Eye (tissue), 1 donor: ENCODE measurements at regions not wholly inside any gene's neighbourhood (a gene's known extent, or its start where the extent isn't known, plus 50 kb on each side); places are given as distances from the start of the nearest gene placed in this dataset.
"Not testable (repeated sequence)": the region's sequence is repeated elsewhere in the genome, so short reads cannot be mapped to it uniquely, and the experiment has no call there.

Experiments used
- DNase-seq: peaks from one replicate; pipeline ENCODE4 v3.0.0-alpha.2; 2015

DNA sequence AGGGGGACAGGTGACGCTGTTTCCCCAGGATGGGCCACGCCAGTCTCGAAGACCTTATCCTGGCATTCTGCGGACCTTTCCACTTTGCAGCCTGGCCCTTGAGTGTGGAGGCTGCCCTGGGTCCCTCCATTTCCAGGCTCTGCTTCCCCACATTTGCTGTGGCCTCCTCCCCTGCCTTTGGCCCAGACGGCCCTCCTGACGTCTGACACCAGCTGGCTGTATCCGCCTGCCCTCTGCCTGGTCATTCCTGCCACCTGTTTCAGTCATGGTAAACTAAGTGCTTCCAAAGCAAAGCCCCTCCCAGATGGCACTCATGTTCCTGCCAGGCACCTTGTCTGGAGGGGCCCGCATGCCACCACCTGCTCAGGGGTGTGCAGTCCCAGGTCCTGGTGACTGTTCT, 95.1 kb downstream of the ASB1 start:
- DNase-seq = no peak

DNA sequence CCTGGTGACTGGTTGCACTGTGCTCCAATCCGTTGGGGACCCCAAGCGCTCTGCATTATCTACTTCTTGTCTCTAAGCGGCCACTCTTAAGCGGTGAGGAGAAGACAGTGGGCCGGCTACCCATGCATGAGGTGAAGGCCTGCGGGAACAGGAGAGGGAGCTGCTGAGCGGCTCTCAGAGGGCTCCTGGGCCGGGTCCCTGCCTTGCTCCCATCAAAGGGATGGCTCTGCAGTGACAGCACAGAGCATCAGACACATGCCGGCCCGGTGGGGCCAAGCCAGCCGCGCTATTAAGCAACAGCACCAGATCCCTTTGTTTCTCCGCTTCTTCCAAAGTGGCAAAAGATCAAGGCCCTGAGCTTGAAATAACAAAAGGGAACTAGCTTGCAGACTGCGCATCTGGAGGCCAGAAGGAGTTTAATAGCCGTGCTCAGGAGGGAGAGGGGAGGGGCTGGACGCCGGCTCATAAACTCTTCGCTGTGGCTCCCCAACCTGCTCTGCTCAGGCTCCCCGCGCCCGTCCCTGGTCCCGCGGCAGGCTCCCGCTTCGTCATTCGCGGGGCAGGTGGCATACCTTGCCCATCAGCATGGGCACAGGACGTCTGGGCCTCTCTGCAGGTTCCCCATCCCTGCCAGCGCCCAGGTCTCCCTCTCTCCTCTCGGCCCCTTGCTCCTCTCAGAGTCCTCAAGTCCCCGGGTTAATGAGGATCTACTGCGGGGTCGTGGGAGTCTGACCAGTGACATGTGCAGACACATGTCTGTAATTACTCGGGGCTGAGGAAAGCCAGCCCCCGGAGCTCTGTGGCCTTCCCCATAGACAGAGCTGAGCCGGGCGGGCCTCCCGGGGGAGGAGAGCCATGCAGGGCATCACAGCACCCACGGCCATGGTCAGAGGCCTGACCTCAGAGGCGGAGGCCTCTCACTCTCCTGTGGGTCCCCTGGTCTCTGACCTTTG, 96.7 kb downstream of the ASB1 start:
- peak; percentile 88 for DNase-seq

DNA sequence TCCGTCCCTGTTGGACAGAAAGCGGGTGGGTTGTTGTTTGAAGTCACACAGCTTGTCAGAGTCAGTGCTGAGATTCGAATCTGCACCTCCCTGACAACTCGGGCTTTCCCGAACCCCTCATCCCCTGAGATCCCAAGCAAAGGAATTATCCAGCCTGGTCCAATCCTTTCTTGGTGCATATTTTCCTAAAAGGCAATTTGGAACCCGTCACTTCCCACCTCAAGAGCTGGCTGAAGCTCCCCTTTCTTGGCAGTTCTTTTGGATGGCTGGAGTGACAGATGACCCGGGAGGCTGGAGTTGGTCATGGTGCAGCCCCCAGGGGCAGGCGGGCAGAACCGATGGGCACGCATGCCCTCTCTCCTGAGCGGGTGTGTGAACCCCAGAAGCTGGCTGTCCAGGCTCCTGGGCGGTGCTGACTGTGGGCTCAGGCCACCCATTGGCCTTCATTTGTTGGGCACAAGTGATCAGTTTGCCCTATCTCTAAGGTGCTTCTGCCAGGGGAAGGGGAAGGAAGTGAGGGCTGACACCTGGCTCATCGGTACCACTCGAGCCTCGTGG, 97.8 kb downstream of the ASB1 start:
- DNase-seq = no peak

DNA sequence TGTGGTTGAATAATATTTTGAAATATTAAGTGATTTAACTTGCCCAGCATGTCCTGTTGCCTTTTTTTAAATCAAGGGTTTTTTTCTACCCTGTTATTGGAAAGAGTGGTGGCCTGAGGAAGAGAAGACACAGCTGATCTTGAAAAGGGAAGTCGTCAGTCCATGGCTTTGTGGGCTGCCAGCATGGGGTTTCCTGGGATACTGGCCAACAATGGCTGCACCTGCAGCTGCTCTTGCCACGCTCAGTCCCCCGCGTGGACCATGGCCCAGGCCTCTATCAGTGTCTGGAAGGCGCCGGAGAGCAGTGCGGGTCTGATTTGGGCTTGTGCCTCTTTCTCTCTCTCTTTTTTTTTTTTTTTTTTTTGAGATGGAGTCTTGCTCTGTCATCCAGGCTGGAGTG, 99.3 kb downstream of the ASB1 start:
- no peak for DNase-seq

DNA sequence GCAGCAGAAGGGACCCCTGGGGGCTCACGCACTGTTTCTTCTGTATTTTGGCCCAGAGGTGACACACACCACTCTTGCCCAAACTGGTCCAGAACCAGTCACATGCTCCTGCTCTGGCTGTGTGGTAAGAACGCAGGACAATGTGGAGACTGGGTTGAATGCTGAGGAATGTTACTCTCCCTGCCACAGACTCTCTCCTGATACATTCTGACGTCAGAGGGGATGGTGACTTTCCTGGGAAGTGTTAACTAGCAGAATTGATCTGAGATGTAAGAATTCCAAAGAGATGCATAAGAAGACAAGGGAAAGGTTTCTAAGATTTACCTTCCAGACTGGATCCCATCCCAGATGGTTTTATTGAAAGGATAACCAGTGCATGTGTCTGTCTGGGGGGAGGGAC, 100.8 kb downstream of the ASB1 start:
- DNase-seq = no peak

DNA sequence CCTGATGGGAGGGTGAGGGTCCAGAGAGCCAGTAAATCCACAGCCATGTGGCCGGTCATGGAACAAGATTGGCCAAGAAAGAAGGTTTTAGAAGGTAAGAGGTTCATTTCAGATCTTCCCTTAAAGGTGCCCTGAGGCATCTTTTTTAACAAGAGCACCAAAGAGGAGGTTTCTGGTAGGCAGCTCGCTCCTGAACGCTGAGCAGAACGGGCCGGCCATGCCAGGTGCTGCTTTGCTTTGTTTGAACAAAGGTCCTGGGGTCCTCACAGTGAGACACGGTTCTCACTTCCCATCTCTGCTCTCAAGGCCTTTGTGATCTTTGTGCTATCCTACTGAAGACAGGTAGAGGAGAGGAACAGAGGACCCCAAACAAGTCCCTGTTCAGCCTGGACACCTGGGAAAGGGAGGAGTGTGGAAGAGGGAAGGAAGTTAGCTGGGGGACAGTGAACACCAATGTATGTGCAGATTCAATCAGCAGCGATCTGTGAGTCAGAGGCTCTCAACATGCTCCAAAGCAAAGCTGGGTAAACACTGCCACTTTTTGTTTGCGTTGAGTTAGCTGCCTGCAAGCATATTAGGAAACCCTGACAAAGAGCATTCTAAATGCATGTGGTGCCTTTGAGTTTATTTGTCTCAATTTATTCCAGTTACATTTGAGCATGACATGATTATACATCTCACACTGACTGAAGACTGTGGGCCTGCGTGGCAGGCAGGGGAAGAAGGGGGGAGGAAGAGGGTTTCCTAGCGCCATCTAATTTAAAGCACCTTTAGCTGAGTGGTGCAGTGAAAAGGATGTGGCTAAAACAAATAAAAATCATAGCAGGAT, 102.4 kb downstream of the ASB1 start:
- DNase-seq = no peak

DNA sequence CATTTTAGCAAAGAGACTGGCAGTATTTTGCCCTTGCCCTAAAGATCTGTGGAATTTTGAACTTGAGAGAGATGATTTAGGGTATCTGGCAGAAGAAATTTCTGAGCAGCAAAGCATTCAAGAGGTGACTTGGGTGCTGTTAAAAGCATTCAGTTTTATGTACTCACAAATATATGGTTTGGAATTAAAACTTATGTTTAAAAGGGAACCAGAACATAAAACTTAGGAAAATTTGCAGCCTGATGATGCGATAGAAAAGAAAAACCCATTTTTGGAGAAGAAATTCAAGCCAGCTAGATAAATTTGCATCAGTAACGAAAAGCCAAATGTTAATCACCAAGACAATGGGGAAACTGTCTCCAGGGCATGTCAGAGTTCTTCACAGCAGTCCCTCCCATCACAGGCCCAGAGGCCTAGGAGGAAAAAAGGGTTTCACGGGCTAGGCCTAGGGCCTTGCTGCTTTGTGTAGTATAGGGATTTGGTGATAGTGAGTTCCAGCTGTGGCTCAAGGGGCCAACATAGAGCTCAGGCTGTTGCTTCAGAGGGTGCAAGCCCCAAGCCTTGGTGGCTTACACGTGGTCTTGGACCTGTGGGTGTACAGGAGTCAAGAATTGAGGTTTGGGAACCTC, 104.4 kb downstream of the ASB1 start:
- not testable (repeated sequence) for DNase-seq

DNA sequence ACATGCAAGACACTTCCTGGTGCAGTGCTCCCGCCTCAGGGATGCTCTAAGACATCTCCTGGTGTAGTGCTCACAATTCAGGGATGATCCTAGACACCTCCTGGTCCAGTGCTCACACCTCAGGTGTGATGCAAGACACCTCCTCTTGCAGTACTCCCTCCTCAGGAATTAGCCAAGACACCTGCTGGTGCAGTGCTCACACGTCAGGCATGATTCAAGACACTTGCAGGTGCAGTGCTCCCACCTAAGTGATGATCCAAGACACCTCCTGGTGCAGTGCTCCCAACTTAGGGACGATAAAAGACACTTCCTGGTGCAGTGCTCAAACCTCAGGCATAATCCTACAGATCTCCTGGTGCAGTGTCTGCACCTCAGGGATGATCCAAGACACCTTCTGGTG, 117.0 kb downstream of the ASB1 start:
- not testable (repeated sequence) for DNase-seq

DNA sequence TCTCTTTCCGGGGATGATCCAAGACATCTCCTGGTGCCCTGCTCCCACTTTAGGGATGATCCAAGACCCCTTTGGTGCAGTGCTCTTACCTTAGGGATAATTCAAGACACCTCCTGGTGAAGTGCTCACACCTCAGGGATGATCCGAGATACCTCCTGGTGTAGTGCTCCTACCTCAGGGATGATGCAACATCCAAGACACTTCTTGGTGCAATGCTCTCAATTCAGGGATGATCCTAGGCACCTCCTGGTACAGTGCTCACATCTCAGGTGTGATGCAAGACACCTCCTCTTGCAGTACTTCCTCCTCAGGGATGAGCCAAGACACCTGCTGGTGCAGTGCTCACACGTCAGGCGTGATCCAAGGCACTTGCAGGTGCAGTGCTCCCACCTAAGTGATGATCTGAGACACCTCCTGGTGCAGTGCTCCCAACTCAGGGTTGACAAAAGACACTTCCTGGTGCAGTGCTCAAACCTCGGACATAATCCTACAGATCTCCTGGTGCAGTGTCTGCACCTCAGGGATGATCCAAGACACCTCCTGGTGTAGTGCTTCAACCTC, 122.3 kb downstream of the ASB1 start:
- no peak for DNase-seq

DNA sequence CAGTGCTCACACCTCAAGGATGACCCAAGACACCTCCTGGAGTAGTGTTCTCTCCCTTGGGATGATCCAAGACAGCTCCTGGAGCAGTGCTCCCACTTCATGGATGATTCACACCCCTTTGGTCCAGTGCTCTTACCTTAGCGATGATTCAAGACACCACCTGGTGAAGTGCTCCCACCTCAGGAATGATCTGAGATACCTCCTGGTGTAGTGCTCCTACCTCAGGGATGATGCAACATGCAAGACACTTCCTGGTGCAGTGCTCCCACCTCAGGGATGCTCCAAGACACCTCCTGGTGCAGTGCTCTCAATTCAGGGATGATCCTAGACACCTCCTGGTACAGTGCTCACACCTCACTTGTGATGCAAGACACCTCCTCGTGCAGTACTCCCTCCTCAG, 123.1 kb downstream of the ASB1 start:
- no peak for DNase-seq

DNA sequence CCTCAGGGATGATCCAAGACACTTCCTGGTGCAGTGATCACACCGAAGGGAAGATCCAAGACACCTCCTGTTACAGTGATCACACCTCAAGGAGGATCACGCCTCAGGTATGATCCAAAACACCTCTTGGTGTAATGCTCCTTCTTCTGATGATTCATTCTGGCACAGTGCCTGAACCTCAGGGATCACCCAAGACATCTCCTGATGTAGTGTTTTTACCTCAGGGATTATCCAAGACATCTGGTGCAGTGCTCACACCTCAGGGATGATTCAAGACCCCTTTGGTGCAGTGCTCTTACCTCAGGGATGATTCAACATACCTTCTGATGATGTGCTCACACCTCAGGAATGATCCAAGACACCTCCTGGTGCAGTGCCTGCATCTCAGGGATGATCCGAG, 124.4 kb downstream of the ASB1 start:
- no peak for DNase-seq

DNA sequence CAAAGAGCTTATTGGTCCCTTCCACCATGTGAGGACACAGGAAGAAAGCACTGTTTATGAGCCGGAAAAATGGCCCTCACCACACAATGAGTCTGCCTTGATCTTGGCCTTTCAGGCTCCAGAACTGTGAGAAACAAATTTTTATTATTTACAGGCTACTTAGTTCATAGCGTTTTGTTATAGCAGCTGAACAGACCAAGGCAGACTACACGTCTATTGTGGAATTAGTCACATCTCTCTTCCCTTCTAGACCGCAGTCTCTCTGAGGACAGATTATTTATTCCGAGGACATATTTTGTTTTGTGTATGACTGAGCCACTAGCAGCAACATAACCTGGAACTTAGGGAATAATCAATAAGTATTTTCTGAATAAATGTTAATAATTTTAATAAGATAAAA, 125.5 kb downstream of the ASB1 start:
- DNase-seq = no peak

DNA sequence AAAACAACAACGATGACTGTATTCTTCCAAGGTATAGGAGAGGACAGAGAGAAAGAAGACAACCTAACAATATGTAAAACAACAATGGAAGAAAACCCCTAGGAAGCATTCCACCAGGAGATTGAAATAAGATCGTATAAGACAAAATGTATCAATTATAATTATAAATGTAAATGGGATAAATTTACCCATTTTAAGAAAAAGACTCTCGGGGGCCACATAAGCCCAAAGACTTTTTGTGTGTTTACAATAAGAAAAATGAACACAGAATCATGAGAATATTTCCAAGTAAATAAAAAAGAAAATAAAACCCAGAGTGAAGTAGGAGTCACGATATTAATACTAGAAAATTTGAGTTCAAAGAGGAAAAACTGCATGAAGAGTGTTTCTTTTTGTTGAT, 126.4 kb downstream of the ASB1 start:
- DNase-seq = no peak

DNA sequence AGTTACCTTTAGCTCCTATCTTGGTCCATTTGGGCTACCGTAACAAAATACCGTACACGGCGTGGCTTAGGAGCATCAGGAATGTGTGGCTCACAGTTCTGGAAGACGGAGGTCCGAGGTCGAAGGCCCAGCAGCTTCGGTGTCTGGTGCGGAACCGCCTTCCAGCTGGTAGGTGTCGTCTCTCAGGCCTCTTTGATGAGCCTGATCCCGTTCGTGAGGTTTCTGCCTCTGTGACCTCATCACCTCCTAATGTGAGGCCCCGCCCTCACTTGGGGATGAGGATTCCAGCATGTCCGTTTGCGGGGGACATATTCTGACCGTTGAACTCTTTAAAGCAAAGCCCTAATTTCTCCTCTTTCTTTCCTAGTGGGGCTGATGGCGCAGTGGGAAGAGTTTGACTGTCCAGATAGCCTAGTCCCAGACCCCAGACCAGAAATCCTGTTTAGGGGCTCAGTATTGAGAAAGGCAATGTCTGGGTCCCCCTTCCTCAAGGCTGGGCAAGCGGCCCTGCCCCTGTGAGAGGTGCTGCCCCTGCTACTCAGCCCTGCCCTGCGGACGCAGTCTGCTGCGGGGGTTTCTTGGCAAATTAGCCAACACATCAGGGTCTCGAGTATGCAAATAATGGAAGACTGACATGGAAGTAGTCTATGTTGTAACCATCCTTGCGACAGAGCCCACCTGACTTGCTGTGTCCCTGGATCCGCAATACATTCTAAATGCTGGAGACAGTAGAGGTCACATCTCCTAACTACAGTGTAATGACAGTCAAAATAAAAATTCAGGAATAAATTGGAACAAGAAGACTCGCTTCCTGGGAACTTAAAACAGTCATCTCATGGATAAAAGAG, 128.0 kb downstream of the ASB1 start:
- DNase-seq = no peak

DNA sequence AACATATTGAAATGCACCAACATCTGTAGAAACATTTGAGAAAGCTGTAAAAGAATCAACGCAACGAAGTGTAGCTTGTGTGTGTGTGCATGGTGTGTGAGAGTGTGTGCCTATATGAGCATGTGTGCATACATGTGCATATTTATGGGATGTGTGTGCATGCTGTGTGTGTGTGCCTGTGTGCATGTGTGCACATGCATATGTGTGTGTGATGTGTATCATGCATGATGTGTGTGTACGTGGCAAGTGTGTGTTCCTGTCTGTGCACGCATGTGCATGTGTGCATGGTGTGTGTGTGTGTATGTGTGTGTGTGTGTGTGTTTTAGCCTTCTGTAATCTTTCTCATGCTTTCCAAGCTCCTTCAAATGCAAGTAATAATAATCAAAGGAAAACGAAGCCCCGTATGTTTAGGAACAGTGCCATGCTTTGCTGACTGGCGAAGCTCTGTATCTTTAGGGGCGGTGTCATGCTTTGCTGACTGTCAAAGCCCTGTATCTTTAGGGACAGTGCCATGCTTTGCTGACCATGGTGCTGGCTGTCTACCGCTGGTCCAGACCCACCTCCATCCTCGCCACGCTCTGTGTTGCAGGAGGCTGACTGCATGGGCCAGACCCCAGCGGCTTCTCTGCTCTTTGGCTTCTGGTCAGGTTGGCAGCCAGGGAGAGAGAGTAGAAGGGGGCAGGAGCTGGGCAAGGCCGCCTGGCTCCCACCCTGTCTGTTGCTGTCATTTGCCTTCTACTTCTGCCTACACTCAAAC, 129.2 kb downstream of the ASB1 start:
- DNase-seq = no peak

DNA sequence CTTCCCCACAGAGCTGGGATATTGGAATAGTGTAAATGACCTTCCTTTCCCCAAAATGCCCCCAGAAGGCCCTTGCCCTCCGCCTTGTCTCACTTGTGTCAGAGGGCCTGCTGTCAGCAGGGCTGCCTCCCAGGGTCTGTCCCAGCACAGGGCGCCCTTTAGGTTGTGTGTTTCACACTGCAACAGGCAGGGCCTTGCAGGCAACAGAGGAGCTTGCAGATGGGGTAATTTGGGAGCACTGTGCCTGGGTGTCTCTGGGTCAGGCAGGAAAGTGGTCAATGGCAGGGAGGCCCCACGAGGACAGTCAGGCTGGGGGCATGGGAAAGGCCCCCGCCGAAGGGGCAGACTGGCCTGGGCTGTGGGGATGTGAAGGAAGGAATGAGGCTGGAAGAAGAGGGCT, 130.7 kb downstream of the ASB1 start:
- DNase-seq = no peak

DNA sequence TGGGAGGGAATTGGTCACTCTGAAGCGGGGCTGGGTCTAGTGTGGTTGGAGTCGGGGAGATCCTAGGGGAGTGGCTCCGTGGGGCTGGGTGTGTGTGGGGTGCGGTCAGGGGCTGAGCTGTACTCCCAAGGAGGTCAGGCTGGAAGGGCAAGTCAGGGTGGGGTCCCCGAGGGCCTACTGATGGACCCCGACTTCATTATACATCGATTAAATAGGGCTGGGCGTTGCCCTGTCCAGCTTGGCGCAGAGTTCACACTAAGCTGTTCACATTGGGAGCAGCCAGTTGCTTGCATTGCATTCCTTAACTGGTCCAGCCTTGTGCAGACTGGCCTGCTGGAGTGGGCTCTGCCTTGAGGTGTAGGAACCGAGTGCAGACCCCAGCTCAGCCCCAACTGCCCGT, 131.2 kb downstream of the ASB1 start:
- DNase-seq = no peak

DNA sequence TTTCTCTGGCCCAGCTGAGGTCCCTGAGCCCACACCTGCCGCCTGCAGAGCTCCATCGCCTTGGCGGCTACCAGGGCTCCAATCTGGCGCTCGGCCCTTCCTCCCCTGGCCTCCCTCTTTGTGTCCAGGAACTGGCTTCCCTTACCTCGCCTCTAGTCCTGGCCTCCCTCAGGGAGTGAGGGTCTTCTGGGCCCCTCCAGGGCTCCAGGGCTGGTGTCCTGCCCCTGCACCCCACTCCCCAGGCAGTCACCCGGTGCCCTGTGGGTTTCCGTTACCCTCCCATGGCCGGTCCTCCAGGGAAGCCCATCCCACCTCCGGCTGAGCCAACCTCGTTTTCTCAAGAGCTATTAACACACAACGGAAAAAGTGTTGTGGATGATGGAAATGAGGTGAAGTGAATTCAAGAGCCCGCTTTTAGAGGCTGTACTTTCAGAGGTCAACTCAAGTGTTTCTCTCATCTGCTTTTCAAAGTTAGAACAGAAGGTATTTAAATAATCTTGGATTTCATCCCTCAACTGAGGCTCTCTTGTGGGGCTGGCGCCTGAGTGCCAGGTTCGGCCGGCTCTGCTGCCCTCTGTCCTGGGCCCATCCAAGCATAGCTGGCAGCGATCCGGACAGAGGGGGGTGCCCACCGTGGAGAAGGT, 131.9 kb downstream of the ASB1 start:
- no peak for DNase-seq

DNA sequence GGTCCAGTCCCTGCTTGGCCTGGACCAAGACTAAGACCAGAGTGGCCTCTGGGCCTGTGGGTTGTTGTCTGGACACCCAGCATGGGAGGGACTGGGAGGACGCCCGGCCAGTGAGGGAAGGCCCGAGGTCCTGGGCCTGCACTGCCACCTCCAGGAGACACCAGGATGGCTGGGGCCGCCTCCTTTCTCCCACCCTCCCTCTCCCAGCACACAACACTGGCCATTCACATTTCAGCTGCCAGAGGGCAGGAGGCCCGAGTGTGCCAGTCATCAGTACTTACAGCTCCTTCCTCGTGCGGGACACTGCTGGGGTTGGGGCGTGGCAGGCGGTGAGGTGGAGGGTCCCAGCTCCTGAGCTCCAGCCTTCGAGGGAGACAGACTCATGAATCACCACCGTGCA, 133.5 kb downstream of the ASB1 start:
- DNase-seq = no peak

DNA sequence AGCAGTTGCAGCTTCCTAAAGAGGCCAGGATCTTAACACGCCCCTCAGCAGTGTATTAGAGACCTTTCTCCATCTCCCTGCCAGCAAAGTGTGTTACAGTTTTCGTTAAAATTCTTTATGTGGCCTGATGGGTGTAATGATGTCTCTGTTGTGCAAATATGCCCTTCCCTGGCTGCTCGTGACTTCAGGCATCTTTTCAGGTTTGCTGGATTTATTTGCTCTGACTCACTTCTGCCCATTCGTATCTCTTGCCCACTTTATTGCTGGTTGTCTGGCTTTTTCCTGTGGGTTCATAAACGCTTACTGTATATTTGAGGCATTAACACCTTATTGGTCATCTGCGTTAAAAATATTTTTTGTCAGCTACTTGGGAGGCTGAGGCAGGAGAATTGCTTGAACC, 134.5 kb downstream of the ASB1 start:
- no peak for DNase-seq

DNA sequence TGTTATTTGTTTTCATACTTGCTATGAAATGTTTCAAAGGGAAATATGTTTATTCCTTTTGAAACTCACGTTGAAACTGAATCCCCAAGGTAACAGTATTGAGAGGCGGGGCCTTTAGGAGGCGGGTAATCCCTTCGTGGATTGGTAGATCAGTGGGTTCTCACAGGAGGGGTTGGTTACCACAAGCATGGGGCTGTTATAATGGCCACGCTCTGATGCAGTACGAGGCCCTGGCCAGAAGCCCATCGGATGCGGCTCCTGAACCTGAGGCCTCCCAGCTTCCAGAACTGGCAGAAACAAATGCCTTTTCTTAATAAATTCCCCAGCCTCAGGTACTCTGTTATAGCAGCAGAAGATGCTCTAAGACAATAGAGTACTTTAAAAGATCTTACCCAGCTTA, 135.7 kb downstream of the ASB1 start:
- no peak for DNase-seq
